ENCODE measurements at regions not wholly inside any gene's neighbourhood (a gene's known extent, or its start where the extent isn't known, plus 50 kb on each side); places are given as distances from the start of the nearest gene placed in this dataset.

GRCh38 chrX:3256868-3257267 lies 89.6 kb downstream of the MXRA5 start (continued):
- no peak for TF ChIP-seq SP4 (CRISPR knock-in tag; IDR thresholded peaks at IDR 0.05)
- no peak for TF ChIP-seq ZNF709 (CRISPR knock-in tag; IDR thresholded peaks at IDR 0.05)
- TF ChIP-seq ZNF576 (CRISPR knock-in tag; IDR thresholded peaks at IDR 0.05), result no peak
- TF ChIP-seq GZF1 (CRISPR knock-in tag; IDR thresholded peaks at IDR 0.05), result no peak
- TF ChIP-seq RAD51 (IDR thresholded peaks at IDR 0.05; ENCODE audit: borderline replicate concordance), result no peak
- TF ChIP-seq ATF7 (IDR thresholded peaks at IDR 0.05), result no peak
- TF ChIP-seq ATF7 (CRISPR knock-in tag; IDR thresholded peaks at IDR 0.05), result no peak

- no peak for TF ChIP-seq SP140L (CRISPR knock-in tag; IDR thresholded peaks at IDR 0.05; ENCODE audit: borderline replicate concordance)
- TF ChIP-seq SOX13 (IDR thresholded peaks at IDR 0.05), result no peak
- TF ChIP-seq SOX13 (CRISPR knock-in tag; conservative IDR thresholded peaks at IDR 0.05 in 1 of 2, IDR thresholded peaks at IDR 0.05 in 1 of 2), result no peak
- no peak for TF ChIP-seq SRF (IDR thresholded peaks at IDR 0.05; ENCODE audit: low read depth, low read length)
- TF ChIP-seq RBFOX2 (IDR thresholded peaks at IDR 0.05; ENCODE audit: low read depth, low read length), result no peak
- TF ChIP-seq ZNF446 (CRISPR knock-in tag; IDR thresholded peaks at IDR 0.05), result no peak
- no peak for TF ChIP-seq CCDC6 (CRISPR knock-in tag; IDR thresholded peaks at IDR 0.05)
- TF ChIP-seq ZNF251 (CRISPR knock-in tag; IDR thresholded peaks at IDR 0.05), result no peak
- TF ChIP-seq RBM22 (optimal IDR thresholded peaks at IDR 0.05; ENCODE audit: low read length), result no peak
- no peak for TF ChIP-seq REPIN1 (CRISPR knock-in tag; IDR thresholded peaks at IDR 0.05; ENCODE audit: borderline replicate concordance, low read depth)
- CTCF ChIA-PET (ENCODE audit: low intra/inter-chr PET ratio, low total read pairs), result no interaction called here
- Histone ChIP-seq H4K20me1 (ENCODE audit: insufficient read depth, low read length) (no peaks in the 10 kb centered on the region), H3K9ac (ENCODE audit: insufficient read depth, low read depth, low read length) (no peak overlapping the region), H3K4me2 (ENCODE audit: low read depth, low read length) (no peak overlapping the region), H3K4me1 (ENCODE audit: insufficient read depth, low read length) (no peaks in the 10 kb centered on the region), H3K4me3 (replicated peaks in 1 of 3; ENCODE audit: insufficient read depth in 1 of 3, low read depth in 2 of 3, low read length in 3 of 3) (no peak overlapping the region), H3K9me3 (ENCODE audit: low read length) (no peaks in the 10 kb centered on the region), H3K27me3 (ENCODE audit: control insufficient read depth in 1 of 2, insufficient read depth in 2 of 2, low read length in 2 of 2) (no peaks in the 10 kb centered on the region), H2AFZ (ENCODE audit: low read length) (no peak overlapping the region), H3K36me3 (replicated peaks in 1 of 2; ENCODE audit: control insufficient read depth in 1 of 2, insufficient read depth in 2 of 2, low read length in 2 of 2) (no peaks in the 10 kb centered on the region), H3K79me2 (ENCODE audit: insufficient read depth, low read length) (no peaks in the 10 kb centered on the region), H3K27ac (ENCODE audit: extremely low read length, insufficient read depth, low read length) (no peak overlapping the region)
- intact Hi-C loops (cut with micrococcal nuclease; ENCODE audit: unreplicated experiment) (no loop called here), in situ Hi-C loops (cut with HindIII; ENCODE audit: extremely low pct_ligation_motif_present, low pct_unique_long_range_greater_than_20kb) (no loop called here)
- FAIRE-seq, result no peak
- no peak for ATAC-seq
- BruUV-seq (replicated peaks), result no TSS peak
- no peak for DNase-seq (ENCODE audit: low spot score)
- WGBS (ENCODE audit: low lambda C conversion rate), result 0% methylated on average over 2 of the region's 3 CpGs
- POLR2A ChIA-PET, result no interaction called here
Measured at GRCh38 chrX:3252744-3253143, 93.7 kb downstream of the MXRA5 start.
